HEK293 (cell line): ENCODE measurements at regions not wholly inside any gene's neighbourhood (a gene's known extent, or its start where the extent isn't known, plus 50 kb on each side); places are given as distances from the start of the nearest gene placed in this dataset.

Experiments
- CTCF ChIA-PET: fragments of 350-600 bp; formaldehyde crosslinking; extraction: SDS; loops from one replicate; lab custom pipeline; 2021; ENCODE audit warnings: antibody characterized with exemption; lab: Yijun Ruan, JAX
- POLR2A ChIA-PET: fragments of 300-600 bp; formaldehyde crosslinking; extraction: SDS; loops from one replicate; lab custom pipeline; 2020; ENCODE audit warnings: antibody characterized with exemption, inconsistent platforms; lab: Yijun Ruan, JAX
- H3K27ac ChIP-seq: fragments of 200-500 bp; sonication (Bioruptor generic); 2 replicates; pipeline ENCODE4 v1.5.1; 2014; ENCODE audit warnings: low read depth, low read length, control low read depth, inconsistent platforms; ENCODE audit errors: extremely low read depth
- H3K36me3 ChIP-seq, 2 experiments: fragments of 200-500 bp in 1 of 2; sonication (Bioruptor generic) in 1 of 2; 1 replicate in 1 of 2; 2 replicates in 1 of 2; pipeline ENCODE4 v1.5.1; 2014 to 2017; ENCODE audit warnings: inconsistent platforms in 2 of 2, low read length in 2 of 2; ENCODE audit not compliant: control insufficient read depth in 2 of 2, insufficient read depth in 1 of 2
- H3K4me1 ChIP-seq: fragments of 200-500 bp; sonication (Bioruptor generic); 2 replicates; pipeline ENCODE4 v1.5.1; 2014; ENCODE audit warnings: mild to moderate bottlenecking, low read length, inconsistent platforms; ENCODE audit not compliant: control insufficient read depth, insufficient read depth
- H3K4me3 ChIP-seq: 2 replicates; pipeline ENCODE4 v1.5.1; 2011; ENCODE audit warnings: low read depth, mild to moderate bottlenecking, control low read depth, low read length, moderate library complexity
- H3K9me3 ChIP-seq: fragments of 200-500 bp; sonication (Bioruptor generic); 2 replicates; pipeline ENCODE4 v1.5.1; 2014; ENCODE audit warnings: low read depth, low read length, inconsistent platforms; ENCODE audit not compliant: control insufficient read depth, insufficient read depth
- FEZF1 ChIP-seq: fragments of 450-650 bp; formaldehyde crosslinking; IDR thresholded peaks from 2 replicates; pipeline ENCODE4 v1.5.1; 2016; ENCODE audit warnings: missing biosample characterization, missing genetic modification characterization
- GLI4 ChIP-seq: fragments of 450-650 bp; formaldehyde crosslinking; IDR thresholded peaks from 2 replicates; pipeline ENCODE4 v1.5.1; 2016; ENCODE audit warnings: missing biosample characterization, missing genetic modification characterization
- HOXC10 ChIP-seq: sonication (generic); formaldehyde crosslinking; IDR thresholded peaks from 2 replicates; pipeline ENCODE4 v1.8.1; 2023; ENCODE audit warnings: mild to moderate bottlenecking, missing genetic modification reagents
- ZNF112 ChIP-seq: fragments of 450-650 bp; formaldehyde crosslinking; IDR thresholded peaks from 2 replicates; pipeline ENCODE4 v1.5.0; 2017; ENCODE audit warnings: missing biosample characterization, missing genetic modification characterization
- ZNF16 ChIP-seq: fragments of 450-650 bp; formaldehyde crosslinking; IDR thresholded peaks from 2 replicates; pipeline ENCODE4 v1.5.1; 2016; ENCODE audit warnings: low read depth, missing biosample characterization, missing genetic modification characterization
- ZNF266 ChIP-seq: fragments of 450-650 bp; formaldehyde crosslinking; IDR thresholded peaks from 2 replicates; pipeline ENCODE4 v1.5.1; 2016; ENCODE audit warnings: missing biosample characterization, missing genetic modification characterization, low read depth
- ZNF302 ChIP-seq: fragments of 450-650 bp; formaldehyde crosslinking; IDR thresholded peaks from 2 replicates; pipeline ENCODE4 v1.5.1; 2016; ENCODE audit warnings: missing biosample characterization, missing genetic modification characterization, low read depth
- ZNF350 ChIP-seq: fragments of 450-650 bp; formaldehyde crosslinking; IDR thresholded peaks from 2 replicates; pipeline ENCODE4 v1.5.0; 2017; ENCODE audit warnings: missing biosample characterization, mild to moderate bottlenecking, missing genetic modification characterization
- ZNF354C ChIP-seq: fragments of 450-650 bp; formaldehyde crosslinking; IDR thresholded peaks from 2 replicates; pipeline ENCODE4 v1.5.1; 2016; ENCODE audit warnings: missing biosample characterization, missing genetic modification characterization, low read depth, borderline replicate concordance
- ZNF426 ChIP-seq: fragments of 450-650 bp; formaldehyde crosslinking; IDR thresholded peaks from 2 replicates; pipeline ENCODE4 v1.5.1; 2017; ENCODE audit warnings: missing biosample characterization, missing genetic modification characterization, mild to moderate bottlenecking, inconsistent platforms, moderate library complexity
- ZNF521 ChIP-seq: fragments of 450-650 bp; formaldehyde crosslinking; IDR thresholded peaks from 2 replicates; pipeline ENCODE4 v1.5.1; 2017; ENCODE audit warnings: missing biosample characterization, mild to moderate bottlenecking, missing genetic modification characterization
- ZNF555 ChIP-seq: fragments of 450-650 bp; formaldehyde crosslinking; conservative IDR thresholded peaks from 2 replicates; pipeline ENCODE4 v1.5.1; 2017; ENCODE audit warnings: missing biosample characterization, mild to moderate bottlenecking, missing genetic modification characterization, inconsistent platforms
- ZNF621 ChIP-seq: fragments of 450-650 bp; formaldehyde crosslinking; IDR thresholded peaks from 2 replicates; pipeline ENCODE4 v1.5.1; 2017; ENCODE audit warnings: missing biosample characterization, missing genetic modification characterization
- ZNF658 ChIP-seq: fragments of 450-650 bp; formaldehyde crosslinking; IDR thresholded peaks from 2 replicates; pipeline ENCODE4; 2016; ENCODE audit warnings: missing biosample characterization, missing genetic modification characterization
- ZNF768 ChIP-seq: fragments of 450-650 bp; formaldehyde crosslinking; IDR thresholded peaks from 2 replicates; pipeline ENCODE4 v1.5.1; 2018; ENCODE audit warnings: missing biosample characterization, mild to moderate bottlenecking, missing genetic modification characterization
- TF ChIP-seq, protein P1 (sequence below): fragments of 450-650 bp; formaldehyde crosslinking; IDR thresholded peaks from 2 replicates; pipeline ENCODE4 v1.5.1; 2016; ENCODE audit warnings: missing biosample characterization, missing genetic modification characterization
- TF ChIP-seq, protein P2 (sequence below): sonication (generic); formaldehyde crosslinking; IDR thresholded peaks from 2 replicates; pipeline ENCODE4 v1.8.1; 2022; ENCODE audit warnings: mild to moderate bottlenecking, moderate library complexity, missing genetic modification reagents
- TF ChIP-seq, protein P3 (sequence below): fragments of 450-650 bp; formaldehyde crosslinking; IDR thresholded peaks from 2 replicates; pipeline ENCODE4 v1.5.1; 2017; ENCODE audit warnings: missing biosample characterization, mild to moderate bottlenecking, missing genetic modification characterization, moderate library complexity
- TF ChIP-seq, protein P4 (sequence below): fragments of 450-650 bp; IDR thresholded peaks from 2 replicates; pipeline ENCODE4 v1.5.1; 2018; ENCODE audit warnings: missing biosample characterization, mild to moderate bottlenecking, missing genetic modification characterization
- TF ChIP-seq, protein P5 (sequence below): fragments of 450-650 bp; formaldehyde crosslinking; conservative IDR thresholded peaks from 2 replicates; pipeline ENCODE4 v1.5.1; 2016; ENCODE audit warnings: low read depth, missing biosample characterization, missing genetic modification characterization
- TF ChIP-seq, protein P6 (sequence below): fragments of 450-650 bp; formaldehyde crosslinking; IDR thresholded peaks from 2 replicates; pipeline ENCODE4 v1.5.1; 2016; ENCODE audit warnings: missing biosample characterization, missing genetic modification characterization
- TF ChIP-seq, protein P7 (sequence below): fragments of 450-650 bp; formaldehyde crosslinking; IDR thresholded peaks from 2 replicates; pipeline ENCODE4 v1.5.1; 2017; ENCODE audit warnings: missing biosample characterization, missing genetic modification characterization

DNA sequence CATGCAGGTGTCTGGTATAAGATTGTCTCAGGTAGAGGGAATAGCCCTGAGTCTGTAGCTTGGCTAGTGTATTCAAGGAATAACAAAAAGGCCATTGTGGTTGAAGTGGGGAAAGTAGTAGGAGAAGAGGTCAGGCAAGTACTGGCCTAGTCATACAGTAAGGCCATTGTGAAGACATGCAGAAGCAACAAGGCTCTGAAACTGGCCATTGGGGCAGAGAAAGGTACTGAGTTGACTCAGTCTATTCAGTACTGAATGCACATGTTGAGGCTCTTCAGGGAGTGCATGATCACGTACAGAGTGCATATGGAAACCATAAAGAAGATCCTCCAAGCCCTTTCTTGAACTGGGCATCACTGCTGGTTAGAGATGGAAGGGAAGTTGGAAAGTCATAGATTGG lies 477.6 kb downstream of the SOX6 start:
- no peaks in the 10 kb centered on the region for H3K9me3 ChIP-seq
- no peak overlapping the region for H3K4me3 ChIP-seq
- no peaks in the 10 kb centered on the region for H3K4me1 ChIP-seq
- POLR2A ChIA-PET: no interaction called here
- no peak overlapping the region for H3K27ac ChIP-seq
- H3K36me3 ChIP-seq: no peaks in the 10 kb centered on the region
- TF ChIP-seq ZNF426 (tag by site-specific recombination): no peak
- TF ChIP-seq FEZF1 (tag by site-specific recombination): no peak
- TF ChIP-seq, protein P1, sequence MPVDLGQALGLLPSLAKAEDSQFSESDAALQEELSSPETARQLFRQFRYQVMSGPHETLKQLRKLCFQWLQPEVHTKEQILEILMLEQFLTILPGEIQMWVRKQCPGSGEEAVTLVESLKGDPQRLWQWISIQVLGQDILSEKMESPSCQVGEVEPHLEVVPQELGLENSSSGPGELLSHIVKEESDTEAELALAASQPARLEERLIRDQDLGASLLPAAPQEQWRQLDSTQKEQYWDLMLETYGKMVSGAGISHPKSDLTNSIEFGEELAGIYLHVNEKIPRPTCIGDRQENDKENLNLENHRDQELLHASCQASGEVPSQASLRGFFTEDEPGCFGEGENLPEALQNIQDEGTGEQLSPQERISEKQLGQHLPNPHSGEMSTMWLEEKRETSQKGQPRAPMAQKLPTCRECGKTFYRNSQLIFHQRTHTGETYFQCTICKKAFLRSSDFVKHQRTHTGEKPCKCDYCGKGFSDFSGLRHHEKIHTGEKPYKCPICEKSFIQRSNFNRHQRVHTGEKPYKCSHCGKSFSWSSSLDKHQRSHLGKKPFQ (tag by site-specific recombination): no peak
- TF ChIP-seq ZNF521 (tag by site-specific recombination): no peak
- no peak for TF ChIP-seq ZNF350 (tag by site-specific recombination)
- no peak for TF ChIP-seq HOXC10 (CRISPR knock-in tag)
- TF ChIP-seq, protein P2, sequence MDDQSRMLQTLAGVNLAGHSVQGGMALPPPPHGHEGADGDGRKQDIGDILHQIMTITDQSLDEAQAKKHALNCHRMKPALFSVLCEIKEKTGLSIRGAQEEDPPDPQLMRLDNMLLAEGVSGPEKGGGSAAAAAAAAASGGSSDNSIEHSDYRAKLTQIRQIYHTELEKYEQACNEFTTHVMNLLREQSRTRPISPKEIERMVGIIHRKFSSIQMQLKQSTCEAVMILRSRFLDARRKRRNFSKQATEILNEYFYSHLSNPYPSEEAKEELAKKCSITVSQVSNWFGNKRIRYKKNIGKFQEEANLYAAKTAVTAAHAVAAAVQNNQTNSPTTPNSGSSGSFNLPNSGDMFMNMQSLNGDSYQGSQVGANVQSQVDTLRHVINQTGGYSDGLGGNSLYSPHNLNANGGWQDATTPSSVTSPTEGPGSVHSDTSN: no peak
- TF ChIP-seq, protein P3, sequence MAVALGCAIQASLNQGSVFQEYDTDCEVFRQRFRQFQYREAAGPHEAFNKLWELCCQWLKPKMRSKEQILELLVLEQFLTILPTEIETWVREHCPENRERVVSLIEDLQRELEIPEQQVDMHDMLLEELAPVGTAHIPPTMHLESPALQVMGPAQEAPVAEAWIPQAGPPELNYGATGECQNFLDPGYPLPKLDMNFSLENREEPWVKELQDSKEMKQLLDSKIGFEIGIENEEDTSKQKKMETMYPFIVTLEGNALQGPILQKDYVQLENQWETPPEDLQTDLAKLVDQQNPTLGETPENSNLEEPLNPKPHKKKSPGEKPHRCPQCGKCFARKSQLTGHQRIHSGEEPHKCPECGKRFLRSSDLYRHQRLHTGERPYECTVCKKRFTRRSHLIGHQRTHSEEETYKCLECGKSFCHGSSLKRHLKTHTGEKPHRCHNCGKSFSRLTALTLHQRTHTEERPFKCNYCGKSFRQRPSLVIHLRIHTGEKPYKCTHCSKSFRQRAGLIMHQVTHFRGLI (tag by site-specific recombination): no peak
- no peak for TF ChIP-seq ZNF768
- TF ChIP-seq ZNF658 (tag by site-specific recombination): no peak
- no peak for TF ChIP-seq ZNF302 (tag by site-specific recombination)
- TF ChIP-seq, protein P4, sequence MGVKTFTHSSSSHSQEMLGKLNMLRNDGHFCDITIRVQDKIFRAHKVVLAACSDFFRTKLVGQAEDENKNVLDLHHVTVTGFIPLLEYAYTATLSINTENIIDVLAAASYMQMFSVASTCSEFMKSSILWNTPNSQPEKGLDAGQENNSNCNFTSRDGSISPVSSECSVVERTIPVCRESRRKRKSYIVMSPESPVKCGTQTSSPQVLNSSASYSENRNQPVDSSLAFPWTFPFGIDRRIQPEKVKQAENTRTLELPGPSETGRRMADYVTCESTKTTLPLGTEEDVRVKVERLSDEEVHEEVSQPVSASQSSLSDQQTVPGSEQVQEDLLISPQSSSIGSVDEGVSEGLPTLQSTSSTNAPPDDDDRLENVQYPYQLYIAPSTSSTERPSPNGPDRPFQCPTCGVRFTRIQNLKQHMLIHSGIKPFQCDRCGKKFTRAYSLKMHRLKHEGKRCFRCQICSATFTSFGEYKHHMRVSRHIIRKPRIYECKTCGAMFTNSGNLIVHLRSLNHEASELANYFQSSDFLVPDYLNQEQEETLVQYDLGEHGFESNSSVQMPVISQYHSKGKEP (tag by site-specific recombination): no peak
- no peak for TF ChIP-seq GLI4 (tag by site-specific recombination)
- CTCF ChIA-PET: no interaction called here

DNA sequence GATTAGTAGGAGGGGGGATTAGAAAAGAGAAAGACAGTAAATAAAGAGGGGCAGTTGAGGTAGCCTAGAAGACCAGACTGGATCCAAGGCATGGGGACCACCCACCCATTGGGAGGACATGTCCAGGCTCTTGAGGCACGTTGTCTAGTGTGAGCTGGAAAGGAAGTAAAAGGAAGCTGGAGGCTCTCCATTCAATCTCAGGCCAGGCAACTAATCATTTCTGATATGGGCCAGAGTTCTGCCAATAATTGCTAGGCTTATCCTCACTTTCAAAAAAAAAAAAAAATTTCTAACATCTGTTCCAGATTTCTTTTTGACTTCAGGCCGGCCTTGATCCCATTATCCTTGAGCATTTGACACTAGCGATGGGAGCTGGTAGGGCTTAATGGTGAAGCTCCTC lies 476.1 kb downstream of the SOX6 start:
- ChIA-PET POLR2A (interaction anchor here (0.5 kb wide), 1 partner anchor 290 kb away, joined by 6 read pairs; no protein-coding TSS in a partner anchor), CTCF (no interaction called here)
- Histone ChIP-seq H3K9me3 (no peaks in the 10 kb centered on the region), H3K4me3 (no peak overlapping the region), H3K36me3 (no peaks in the 10 kb centered on the region), H3K4me1 (no peaks in the 10 kb centered on the region), H3K27ac (no peak overlapping the region)
- TF ChIP-seq ZNF621 (tag by site-specific recombination): no peak
- TF ChIP-seq ZNF266 (tag by site-specific recombination): no peak
- no peak for TF ChIP-seq ZNF354C (tag by site-specific recombination)
- no peak for TF ChIP-seq ZNF555 (tag by site-specific recombination)
- TF ChIP-seq, protein P5, sequence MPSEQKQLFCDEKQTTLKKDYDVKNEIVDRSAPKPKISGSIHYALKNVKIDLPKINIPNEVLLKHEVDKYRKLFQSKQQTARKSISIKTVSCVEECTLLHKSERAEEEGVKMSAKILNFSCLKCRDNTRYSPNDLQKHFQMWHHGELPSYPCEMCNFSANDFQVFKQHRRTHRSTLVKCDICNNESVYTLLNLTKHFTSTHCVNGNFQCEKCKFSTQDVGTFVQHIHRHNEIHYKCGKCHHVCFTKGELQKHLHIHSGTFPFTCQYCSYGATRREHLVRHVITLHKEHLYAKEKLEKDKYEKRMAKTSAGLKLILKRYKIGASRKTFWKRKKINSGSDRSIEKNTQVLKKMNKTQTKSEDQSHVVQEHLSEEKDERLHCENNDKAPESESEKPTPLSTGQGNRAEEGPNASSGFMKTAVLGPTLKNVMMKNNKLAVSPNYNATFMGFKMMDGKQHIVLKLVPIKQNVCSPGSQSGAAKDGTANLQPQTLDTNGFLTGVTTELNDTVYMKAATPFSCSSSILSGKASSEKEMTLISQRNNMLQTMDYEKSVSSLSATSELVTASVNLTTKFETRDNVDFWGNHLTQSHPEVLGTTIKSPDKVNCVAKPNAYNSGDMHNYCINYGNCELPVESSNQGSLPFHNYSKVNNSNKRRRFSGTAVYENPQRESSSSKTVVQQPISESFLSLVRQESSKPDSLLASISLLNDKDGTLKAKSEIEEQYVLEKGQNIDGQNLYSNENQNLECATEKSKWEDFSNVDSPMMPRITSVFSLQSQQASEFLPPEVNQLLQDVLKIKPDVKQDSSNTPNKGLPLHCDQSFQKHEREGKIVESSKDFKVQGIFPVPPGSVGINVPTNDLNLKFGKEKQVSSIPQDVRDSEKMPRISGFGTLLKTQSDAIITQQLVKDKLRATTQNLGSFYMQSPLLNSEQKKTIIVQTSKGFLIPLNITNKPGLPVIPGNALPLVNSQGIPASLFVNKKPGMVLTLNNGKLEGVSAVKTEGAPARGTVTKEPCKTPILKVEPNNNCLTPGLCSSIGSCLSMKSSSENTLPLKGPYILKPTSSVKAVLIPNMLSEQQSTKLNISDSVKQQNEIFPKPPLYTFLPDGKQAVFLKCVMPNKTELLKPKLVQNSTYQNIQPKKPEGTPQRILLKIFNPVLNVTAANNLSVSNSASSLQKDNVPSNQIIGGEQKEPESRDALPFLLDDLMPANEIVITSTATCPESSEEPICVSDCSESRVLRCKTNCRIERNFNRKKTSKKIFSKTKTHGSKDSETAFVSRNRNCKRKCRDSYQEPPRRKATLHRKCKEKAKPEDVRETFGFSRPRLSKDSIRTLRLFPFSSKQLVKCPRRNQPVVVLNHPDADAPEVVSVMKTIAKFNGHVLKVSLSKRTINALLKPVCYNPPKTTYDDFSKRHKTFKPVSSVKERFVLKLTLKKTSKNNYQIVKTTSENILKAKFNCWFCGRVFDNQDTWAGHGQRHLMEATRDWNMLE (tag by site-specific recombination): no peak
- TF ChIP-seq ZNF658 (tag by site-specific recombination): no peak
- no peak for TF ChIP-seq ZNF112 (tag by site-specific recombination)
- TF ChIP-seq, protein P6, sequence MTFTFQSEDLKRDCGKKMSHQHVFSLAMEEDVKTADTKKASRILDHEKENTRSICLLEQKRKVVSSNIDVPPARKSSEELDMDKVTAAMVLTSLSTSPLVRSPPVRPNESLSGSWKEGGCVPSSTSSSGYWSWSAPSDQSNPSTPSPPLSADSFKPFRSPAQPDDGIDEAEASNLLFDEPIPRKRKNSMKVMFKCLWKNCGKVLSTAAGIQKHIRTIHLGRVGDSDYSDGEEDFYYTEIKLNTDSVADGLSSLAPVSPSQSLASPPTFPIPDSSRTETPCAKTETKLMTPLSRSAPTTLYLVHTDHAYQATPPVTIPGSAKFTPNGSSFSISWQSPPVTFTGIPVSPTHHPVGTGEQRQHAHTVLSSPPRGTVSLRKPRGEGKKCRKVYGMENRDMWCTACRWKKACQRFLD (tag by site-specific recombination): no peak
- TF ChIP-seq, protein P7, sequence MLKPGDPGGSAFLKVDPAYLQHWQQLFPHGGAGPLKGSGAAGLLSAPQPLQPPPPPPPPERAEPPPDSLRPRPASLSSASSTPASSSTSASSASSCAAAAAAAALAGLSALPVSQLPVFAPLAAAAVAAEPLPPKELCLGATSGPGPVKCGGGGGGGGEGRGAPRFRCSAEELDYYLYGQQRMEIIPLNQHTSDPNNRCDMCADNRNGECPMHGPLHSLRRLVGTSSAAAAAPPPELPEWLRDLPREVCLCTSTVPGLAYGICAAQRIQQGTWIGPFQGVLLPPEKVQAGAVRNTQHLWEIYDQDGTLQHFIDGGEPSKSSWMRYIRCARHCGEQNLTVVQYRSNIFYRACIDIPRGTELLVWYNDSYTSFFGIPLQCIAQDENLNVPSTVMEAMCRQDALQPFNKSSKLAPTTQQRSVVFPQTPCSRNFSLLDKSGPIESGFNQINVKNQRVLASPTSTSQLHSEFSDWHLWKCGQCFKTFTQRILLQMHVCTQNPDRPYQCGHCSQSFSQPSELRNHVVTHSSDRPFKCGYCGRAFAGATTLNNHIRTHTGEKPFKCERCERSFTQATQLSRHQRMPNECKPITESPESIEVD (tag by site-specific recombination): no peak
- no peak for TF ChIP-seq ZNF16
